ENCODE measurements at regions not wholly inside any gene's neighbourhood (a gene's known extent, or its start where the extent isn't known, plus 50 kb on each side); places are given as distances from the start of the nearest gene placed in this dataset.

DNA sequence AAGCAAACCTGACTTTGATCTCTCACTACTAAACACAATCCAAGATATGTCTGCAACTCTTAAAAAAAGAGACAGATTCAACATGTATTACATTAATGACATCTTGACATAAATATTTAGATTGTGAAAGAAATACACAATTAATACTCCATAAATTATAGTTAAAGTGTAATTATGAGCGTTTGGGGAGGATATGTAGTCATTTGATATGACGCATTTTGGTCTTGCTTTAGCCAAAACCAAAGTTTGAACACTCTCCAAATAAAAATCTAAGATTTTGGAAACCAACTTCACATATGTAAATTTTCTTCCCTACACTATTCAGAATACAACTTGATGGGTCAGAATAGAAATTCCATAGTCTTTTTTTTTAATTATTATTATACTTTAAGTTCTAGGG, 1257.6 kb downstream of the SLC16A7 start:
- no peak for DNase-seq
- H4K20me1 ChIP-seq (ENCODE audit: insufficient read depth), result no peaks in the 10 kb centered on the region
- H3K4me2 ChIP-seq (ENCODE audit: unreplicated experiment), result no peak overlapping the region
- no peaks in the 10 kb centered on the region for H3F3A ChIP-seq (ENCODE audit: insufficient read depth)
- H3K9me2 ChIP-seq (ENCODE audit: insufficient read depth), result no peaks in the 10 kb centered on the region
- no peaks in the 10 kb centered on the region for H3K27me3 ChIP-seq (replicated peaks; ENCODE audit: insufficient read depth)
- no peak overlapping the region for H3K4me3 ChIP-seq
- H3K9me3 ChIP-seq (ENCODE audit: low read depth), result no peaks in the 10 kb centered on the region
- no peaks in the 10 kb centered on the region for H3K36me3 ChIP-seq (ENCODE audit: low read depth)
- no peaks in the 10 kb centered on the region for H3K4me1 ChIP-seq (ENCODE audit: insufficient read depth)
- WGBS, 2 experiments (ENCODE audit: low coverage in 1 of 2, low lambda C conversion rate in 2 of 2, missing lambda C conversion rate in 2 of 2), result 20 to 21% methylated on average over 2 of the region's 2 CpGs
- TF ChIP-seq EZH2phosphoT487 (IDR thresholded peaks at IDR 0.05; ENCODE audit: insufficient read depth, low read depth) (no peak), EZH2 (IDR thresholded peaks at IDR 0.05; ENCODE audit: insufficient read depth, poor library complexity, severe bottlenecking) (no peak)
- H3K27ac ChIP-seq, result no peak overlapping the region
- no peak overlapping the region for H3K9ac ChIP-seq
- H3K79me2 ChIP-seq (ENCODE audit: insufficient read depth), result no peaks in the 10 kb centered on the region
- in situ Hi-C loops (cut with MboI), result no loop called here
- H2AFZ ChIP-seq, result no peak overlapping the region

GRCh38 chr12:60863421-60863820, 1267.6 kb downstream of the SLC16A7 start:
- 87 to 88% methylated on average over 1 of the region's 1 CpG for WGBS, 2 experiments (ENCODE audit: low coverage in 1 of 2, low lambda C conversion rate in 2 of 2, missing lambda C conversion rate in 2 of 2)
- H3K27me3 ChIP-seq (replicated peaks; ENCODE audit: insufficient read depth), result no peaks in the 10 kb centered on the region

GRCh38 chr12:60872219-60872618, 1276.4 kb downstream of the SLC16A7 start:
- Histone ChIP-seq H3K9me3 (ENCODE audit: low read depth) (no peaks in the 10 kb centered on the region), H3F3A (ENCODE audit: insufficient read depth) (no peaks in the 10 kb centered on the region), H3K27me3 (replicated peaks; ENCODE audit: insufficient read depth) (no peaks in the 10 kb centered on the region), H3K36me3 (ENCODE audit: low read depth) (no peaks in the 10 kb centered on the region), H3K79me2 (ENCODE audit: insufficient read depth) (no peaks in the 10 kb centered on the region), H3K27ac (no peak overlapping the region), H3K4me1 (ENCODE audit: insufficient read depth) (no peaks in the 10 kb centered on the region), H4K20me1 (ENCODE audit: insufficient read depth) (no peaks in the 10 kb centered on the region), H2AFZ (no peak overlapping the region), H3K9me2 (ENCODE audit: insufficient read depth) (no peaks in the 10 kb centered on the region), H3K9ac (no peak overlapping the region), H3K4me3 (no peak overlapping the region), H3K4me2 (ENCODE audit: unreplicated experiment) (no peak overlapping the region)
- DNase-seq, result no peak
- WGBS, 2 experiments (ENCODE audit: low coverage in 1 of 2, low lambda C conversion rate in 2 of 2, missing lambda C conversion rate in 2 of 2), result 28 to 32% methylated on average over 7 of the region's 7 CpGs
- no peak for TF ChIP-seq EZH2 (IDR thresholded peaks at IDR 0.05; ENCODE audit: insufficient read depth, poor library complexity, severe bottlenecking)
- TF ChIP-seq EZH2phosphoT487 (IDR thresholded peaks at IDR 0.05; ENCODE audit: insufficient read depth, low read depth), result no peak
- in situ Hi-C loops (cut with MboI), result no loop called here

More at GRCh38 chr12:60863421-60863820, 1267.6 kb downstream of the SLC16A7 start:
- no peaks in the 10 kb centered on the region for H3F3A ChIP-seq (ENCODE audit: insufficient read depth)
- no peaks in the 10 kb centered on the region for H4K20me1 ChIP-seq (ENCODE audit: insufficient read depth)
- no peak overlapping the region for H3K9ac ChIP-seq
- H3K9me2 ChIP-seq (ENCODE audit: insufficient read depth), result no peaks in the 10 kb centered on the region
- H3K4me1 ChIP-seq (ENCODE audit: insufficient read depth), result no peaks in the 10 kb centered on the region
- peaks cover 5% of the 10 kb centered on the region for H3K9me3 ChIP-seq (ENCODE audit: low read depth)
- TF ChIP-seq EZH2 (IDR thresholded peaks at IDR 0.05; ENCODE audit: insufficient read depth, poor library complexity, severe bottlenecking) (no peak), EZH2phosphoT487 (IDR thresholded peaks at IDR 0.05; ENCODE audit: insufficient read depth, low read depth) (no peak)
- H3K27ac ChIP-seq, result no peak overlapping the region
- no peak overlapping the region for H3K4me3 ChIP-seq
- DNase-seq, result no peak
- H3K4me2 ChIP-seq (ENCODE audit: unreplicated experiment), result no peak overlapping the region
- in situ Hi-C loops (cut with MboI), result no loop called here
- H3K79me2 ChIP-seq (ENCODE audit: insufficient read depth), result no peaks in the 10 kb centered on the region
- H2AFZ ChIP-seq, result no peak overlapping the region
- no peaks in the 10 kb centered on the region for H3K36me3 ChIP-seq (ENCODE audit: low read depth)

DNA sequence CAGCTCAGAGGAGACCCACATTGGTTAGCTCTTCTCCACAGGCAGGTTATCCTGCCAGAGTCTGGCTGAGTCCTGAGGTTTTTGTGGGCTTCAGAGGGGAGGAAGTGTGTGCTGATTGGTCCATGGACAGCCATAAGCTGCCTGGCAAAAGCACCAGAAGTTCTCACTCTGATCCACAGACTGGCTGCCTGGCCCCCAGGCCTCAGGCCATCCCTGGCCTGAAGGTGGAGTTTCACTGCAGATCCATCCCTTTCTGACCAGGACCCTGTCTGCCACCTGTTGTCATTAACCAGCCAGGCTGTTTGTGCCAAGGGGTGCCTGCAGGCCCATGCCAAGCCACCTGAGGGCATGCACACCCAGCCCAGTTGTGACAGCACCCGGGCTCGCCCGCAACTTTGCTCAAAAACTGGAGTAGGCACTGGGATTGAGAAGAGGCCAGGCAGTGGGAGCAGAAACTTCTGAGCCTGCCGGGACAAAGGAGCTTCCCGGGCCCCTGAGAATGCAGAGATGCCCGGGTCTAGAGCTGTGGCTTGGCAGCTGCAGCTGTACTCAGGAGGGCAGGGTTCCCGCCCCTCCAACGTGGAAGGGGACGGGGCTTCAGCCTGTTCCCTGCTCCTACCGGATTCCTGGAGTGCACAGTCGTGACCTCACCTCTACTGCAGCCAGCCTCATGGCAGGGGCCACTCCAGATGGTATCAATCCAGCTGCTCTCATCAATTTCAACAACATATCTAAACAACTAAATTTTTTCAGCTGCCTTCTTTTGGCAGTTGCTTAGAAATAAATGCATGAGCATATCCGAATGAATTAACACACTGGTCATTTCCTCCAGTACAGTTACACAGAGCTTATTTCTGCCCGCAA, 1277.3 kb downstream of the SLC16A7 start:
- H3K79me2 ChIP-seq (ENCODE audit: insufficient read depth), result no peaks in the 10 kb centered on the region
- H4K20me1 ChIP-seq (ENCODE audit: insufficient read depth), result no peaks in the 10 kb centered on the region
- no peak overlapping the region for H3K4me2 ChIP-seq (ENCODE audit: unreplicated experiment)
- no peaks in the 10 kb centered on the region for H3K4me1 ChIP-seq (ENCODE audit: insufficient read depth)
- H3F3A ChIP-seq (ENCODE audit: insufficient read depth), result no peaks in the 10 kb centered on the region
- no peaks in the 10 kb centered on the region for H3K27me3 ChIP-seq (replicated peaks; ENCODE audit: insufficient read depth)
- no peaks in the 10 kb centered on the region for H3K36me3 ChIP-seq (ENCODE audit: low read depth)
- H3K9me2 ChIP-seq (ENCODE audit: insufficient read depth), result no peaks in the 10 kb centered on the region
- H2AFZ ChIP-seq, result no peak overlapping the region
- H3K9ac ChIP-seq, result no peak overlapping the region
- H3K4me3 ChIP-seq, result no peak overlapping the region
- TF ChIP-seq EZH2 (IDR thresholded peaks at IDR 0.05; ENCODE audit: insufficient read depth, poor library complexity, severe bottlenecking) (no peak), EZH2phosphoT487 (IDR thresholded peaks at IDR 0.05; ENCODE audit: insufficient read depth, low read depth) (no peak)
- no peaks in the 10 kb centered on the region for H3K9me3 ChIP-seq (ENCODE audit: low read depth)
- in situ Hi-C loops (cut with MboI), result no loop called here
- no peak overlapping the region for H3K27ac ChIP-seq
- DNase-seq, result no peak
- 20 to 26% methylated on average over 13 of the region's 13 CpGs for WGBS, 2 experiments (ENCODE audit: low coverage in 1 of 2, low lambda C conversion rate in 2 of 2, missing lambda C conversion rate in 2 of 2)
